ENCODE measurements at regions not wholly inside any gene's neighbourhood (a gene's known extent, or its start where the extent isn't known, plus 50 kb on each side); places are given as distances from the start of the nearest gene placed in this dataset.

GRCh38 chr20:39095870-39096269, 133.7 kb downstream of the DHX35 start:
- CTCF ChIA-PET = no interaction called here

GRCh38 chr20:39094391-39094790, 132.2 kb downstream of the DHX35 start:
- CTCF ChIA-PET = no interaction called here
- POLR2A ChIA-PET = no interaction called here

More at GRCh38 chr20:39095870-39096269, 133.7 kb downstream of the DHX35 start:
- POLR2A ChIA-PET = no interaction called here

- CTCF ChIA-PET = no interaction called here
Measured at GRCh38 chr20:39092733-39093410, 130.7 kb downstream of the DHX35 start.

GRCh38 chr20:39090906-39091305, 128.8 kb downstream of the DHX35 start:
- CTCF ChIA-PET = no interaction called here

More at GRCh38 chr20:39092733-39093410, 130.7 kb downstream of the DHX35 start:
- POLR2A ChIA-PET = no interaction called here

GRCh38 chr20:39089797-39090196, 127.7 kb downstream of the DHX35 start:
- CTCF ChIA-PET = no interaction called here
- POLR2A ChIA-PET = no interaction called here

More at GRCh38 chr20:39090906-39091305, 128.8 kb downstream of the DHX35 start:
- POLR2A ChIA-PET = no interaction called here
